OCI-LY1 (cell line): ENCODE measurements at regions not wholly inside any gene's neighbourhood (a gene's known extent, or its start where the extent isn't known, plus 50 kb on each side); places are given as distances from the start of the nearest gene placed in this dataset.

Experiments used
- H2AFZ ChIP-seq: fragments of 200-600 bp; sonication (generic), shearing (Covaris generic); 2 replicates; pipeline ENCODE4 v1.6.0; 2014; ENCODE audit warnings: antibody characterized with exemption, mild to moderate bottlenecking, low read length
- H3F3A ChIP-seq: fragments of 200-600 bp; sonication (generic), shearing (Covaris generic); 2 replicates; pipeline ENCODE4 v1.6.0; 2014; ENCODE audit warnings: mild to moderate bottlenecking, antibody characterized with exemption, low read length, moderate library complexity; ENCODE audit not compliant: insufficient read depth
- H3K27ac ChIP-seq: fragments of 200-600 bp; sonication (generic); 2 replicates; pipeline ENCODE4 v1.5.1; 2014; ENCODE audit warnings: low read length, mixed run types, mild to moderate bottlenecking, low read depth; ENCODE audit not compliant: poor library complexity, severe bottlenecking
- H3K27me3 ChIP-seq: fragments of 200-600 bp; sonication (generic); 2 replicates; pipeline ENCODE4 v1.6.0; 2014; ENCODE audit warnings: antibody characterized with exemption, mild to moderate bottlenecking, low read length, moderate library complexity; ENCODE audit not compliant: insufficient read depth
- H3K36me3 ChIP-seq: fragments of 200-600 bp; sonication (generic); 2 replicates; pipeline ENCODE4 v1.6.1; 2014; ENCODE audit warnings: mild to moderate bottlenecking, antibody characterized with exemption, low read length, moderate library complexity, mixed read lengths; ENCODE audit not compliant: insufficient read depth
- H3K4me1 ChIP-seq: fragments of 200-600 bp; sonication (generic); 2 replicates; pipeline ENCODE4 v1.5.1; 2014; ENCODE audit warnings: mild to moderate bottlenecking, low read length, moderate library complexity; ENCODE audit not compliant: insufficient read depth, severe bottlenecking
- H3K4me2 ChIP-seq: fragments of 200-600 bp; sonication (generic), shearing (Covaris generic); 2 replicates; pipeline ENCODE4 v1.6.1; 2014; ENCODE audit warnings: low read length
- H3K4me3 ChIP-seq: fragments of 200-600 bp; sonication (generic); 2 replicates; pipeline ENCODE4 v1.5.1; 2014; ENCODE audit warnings: low read length, low read depth, mild to moderate bottlenecking, mixed read lengths; ENCODE audit not compliant: poor library complexity, severe bottlenecking
- H3K79me2 ChIP-seq: fragments of 200-600 bp; shearing (Covaris generic); 2 replicates; pipeline ENCODE4 v1.6.1; 2016; ENCODE audit warnings: mixed run types, low read length, mixed read lengths; ENCODE audit not compliant: insufficient read depth
- H3K9ac ChIP-seq: fragments of 200-600 bp; sonication (generic), shearing (Covaris generic); 2 replicates; pipeline ENCODE4 v1.6.1; 2014; ENCODE audit warnings: mild to moderate bottlenecking, low read length, mixed read lengths
- H3K9me2 ChIP-seq: fragments of 200-600 bp; sonication (generic), shearing (Covaris generic); 2 replicates; pipeline ENCODE4 v1.6.1; 2014; ENCODE audit warnings: low read depth, mild to moderate bottlenecking, low read length, mixed read lengths
- H3K9me3 ChIP-seq: fragments of 200-600 bp; shearing (Covaris generic); 2 replicates; pipeline ENCODE4 v1.6.1; 2014; ENCODE audit warnings: low read length, mixed read lengths
- H4K20me1 ChIP-seq: fragments of 200-600 bp; sonication (generic), shearing (Covaris generic); 2 replicates; pipeline ENCODE4 v1.6.0; 2016; ENCODE audit warnings: mild to moderate bottlenecking, low read length; ENCODE audit not compliant: insufficient read depth
- EZH2 ChIP-seq: fragments of 200-600 bp; sonication (generic), shearing (Covaris generic); IDR thresholded peaks from 2 replicates; pipeline ENCODE4 v1.8.0; 2017; ENCODE audit warnings: borderline replicate concordance, mixed run types, mild to moderate bottlenecking, antibody characterized with exemption, low read length, moderate library complexity, mixed read lengths
- TF ChIP-seq, protein P1 (sequence below): fragments of 200-600 bp; sonication (generic), shearing (Covaris generic); IDR thresholded peaks from 2 replicates; pipeline ENCODE4 v1.5.1; 2017; ENCODE audit warnings: mild to moderate bottlenecking, antibody characterized with exemption, low read length, moderate library complexity, mixed read lengths

DNA sequence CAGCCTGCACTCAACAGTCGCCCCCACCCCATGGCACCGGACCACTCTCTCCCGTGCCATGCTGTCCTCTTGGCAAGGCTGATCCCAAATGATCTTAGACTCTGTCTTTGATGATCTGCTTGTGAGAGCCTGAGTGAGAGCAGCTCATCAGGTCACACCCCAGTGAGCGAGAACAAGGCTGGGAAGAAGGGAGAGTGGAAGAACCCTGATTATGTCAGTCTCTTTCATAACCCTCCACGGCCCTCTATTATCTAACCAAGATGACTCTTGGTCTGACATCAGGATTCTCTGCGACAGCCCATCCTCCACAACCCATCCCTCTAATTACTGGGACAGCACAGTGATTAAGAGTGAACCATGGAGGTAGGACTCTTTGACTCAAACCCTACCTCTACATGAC is 53.1 kb upstream of the C7orf33 start:
- no peak overlapping the region for H2AFZ ChIP-seq
- H3K4me1 ChIP-seq: no peaks in the 10 kb centered on the region
- H3F3A ChIP-seq: no peaks in the 10 kb centered on the region
- no peak overlapping the region for H3K4me2 ChIP-seq
- no peak overlapping the region for H3K4me3 ChIP-seq
- no peaks in the 10 kb centered on the region for H3K36me3 ChIP-seq
- no peak for TF ChIP-seq EZH2
- TF ChIP-seq, protein P1, sequence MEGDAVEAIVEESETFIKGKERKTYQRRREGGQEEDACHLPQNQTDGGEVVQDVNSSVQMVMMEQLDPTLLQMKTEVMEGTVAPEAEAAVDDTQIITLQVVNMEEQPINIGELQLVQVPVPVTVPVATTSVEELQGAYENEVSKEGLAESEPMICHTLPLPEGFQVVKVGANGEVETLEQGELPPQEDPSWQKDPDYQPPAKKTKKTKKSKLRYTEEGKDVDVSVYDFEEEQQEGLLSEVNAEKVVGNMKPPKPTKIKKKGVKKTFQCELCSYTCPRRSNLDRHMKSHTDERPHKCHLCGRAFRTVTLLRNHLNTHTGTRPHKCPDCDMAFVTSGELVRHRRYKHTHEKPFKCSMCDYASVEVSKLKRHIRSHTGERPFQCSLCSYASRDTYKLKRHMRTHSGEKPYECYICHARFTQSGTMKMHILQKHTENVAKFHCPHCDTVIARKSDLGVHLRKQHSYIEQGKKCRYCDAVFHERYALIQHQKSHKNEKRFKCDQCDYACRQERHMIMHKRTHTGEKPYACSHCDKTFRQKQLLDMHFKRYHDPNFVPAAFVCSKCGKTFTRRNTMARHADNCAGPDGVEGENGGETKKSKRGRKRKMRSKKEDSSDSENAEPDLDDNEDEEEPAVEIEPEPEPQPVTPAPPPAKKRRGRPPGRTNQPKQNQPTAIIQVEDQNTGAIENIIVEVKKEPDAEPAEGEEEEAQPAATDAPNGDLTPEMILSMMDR: no peak
- no peaks in the 10 kb centered on the region for H3K9me2 ChIP-seq
- H3K27ac ChIP-seq: no peak overlapping the region
- H3K79me2 ChIP-seq: no peaks in the 10 kb centered on the region
- H3K9me3 ChIP-seq: no peaks in the 10 kb centered on the region
- no peaks in the 10 kb centered on the region for H3K27me3 ChIP-seq
- H3K9ac ChIP-seq: no peak overlapping the region
- no peaks in the 10 kb centered on the region for H4K20me1 ChIP-seq

DNA sequence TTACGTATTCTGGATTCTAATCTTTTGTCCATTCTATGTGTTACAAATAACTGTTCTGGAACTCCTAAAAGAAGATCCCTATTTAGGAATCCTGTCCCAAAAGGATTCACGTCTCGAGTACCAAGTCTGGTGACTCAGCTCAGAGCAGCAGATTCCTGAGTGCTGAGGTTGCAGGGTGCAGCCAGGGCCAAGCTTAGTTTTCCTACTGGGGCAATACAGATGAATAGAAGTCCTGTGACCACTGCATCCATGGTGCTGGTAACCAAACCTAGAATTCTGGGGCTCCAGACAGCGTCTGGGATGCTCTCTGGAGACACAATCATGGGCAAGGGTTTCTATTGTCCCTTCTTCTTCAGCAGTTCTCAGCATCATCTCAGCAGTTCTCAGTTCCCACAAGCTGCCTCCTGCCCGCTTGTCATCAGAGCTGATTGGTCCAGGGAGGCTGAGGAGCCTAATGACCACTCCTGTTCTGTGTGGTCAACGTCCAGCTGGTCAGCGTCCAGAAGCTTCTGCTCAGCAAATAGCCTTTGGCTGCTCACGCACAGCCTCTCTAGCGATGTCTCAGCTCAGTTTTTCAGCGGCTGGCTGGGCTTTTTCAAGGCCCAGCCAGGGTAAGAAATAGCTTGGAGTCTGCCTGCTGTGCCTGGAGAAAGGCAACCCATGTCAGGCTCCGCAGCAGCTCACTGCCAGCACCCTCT is 50.4 kb upstream of the C7orf33 start:
- Histone ChIP-seq H3F3A (no peaks in the 10 kb centered on the region), H3K27me3 (no peaks in the 10 kb centered on the region), H3K79me2 (no peaks in the 10 kb centered on the region), H3K36me3 (no peaks in the 10 kb centered on the region), H2AFZ (no peak overlapping the region), H3K4me3 (no peak overlapping the region), H3K27ac (no peak overlapping the region), H3K4me1 (no peaks in the 10 kb centered on the region), H3K4me2 (no peak overlapping the region), H4K20me1 (no peaks in the 10 kb centered on the region), H3K9me3 (no peaks in the 10 kb centered on the region), H3K9me2 (no peaks in the 10 kb centered on the region), H3K9ac (no peak overlapping the region)
- TF ChIP-seq, protein P1: no peak
- no peak for TF ChIP-seq EZH2
